ENCODE measurements at regions not wholly inside any gene's neighbourhood (a gene's known extent, or its start where the extent isn't known, plus 50 kb on each side); places are given as distances from the start of the nearest gene placed in this dataset.
A peak's percentile ranks its signal among the peaks of the same experiment; 100 is the strongest.

GRCh38 chr14:57943541-57943940 is 77.6 kb upstream of the SLC35F4 start:
- Histone ChIP-seq H3K4me3 (ENCODE audit: low read length) (no peak overlapping the region), H3K9me3 (replicated peaks; ENCODE audit: control insufficient read depth, low read depth, low read length) (no peaks in the 10 kb centered on the region), H3K36me3 (ENCODE audit: control insufficient read depth, insufficient read depth, low read length) (no peaks in the 10 kb centered on the region), H3K27ac (ENCODE audit: low read length) (no peak overlapping the region), H3K27me3 (ENCODE audit: control insufficient read depth, insufficient read depth, low read length) (no peaks in the 10 kb centered on the region), H3K4me1 (ENCODE audit: control insufficient read depth, insufficient read depth, low read length) (no peaks in the 10 kb centered on the region)
- 27% methylated on average over 3 of the region's 11 CpGs for WGBS (ENCODE audit: insufficient coverage)
- peak; percentile 28 for DNase-seq

DNA sequence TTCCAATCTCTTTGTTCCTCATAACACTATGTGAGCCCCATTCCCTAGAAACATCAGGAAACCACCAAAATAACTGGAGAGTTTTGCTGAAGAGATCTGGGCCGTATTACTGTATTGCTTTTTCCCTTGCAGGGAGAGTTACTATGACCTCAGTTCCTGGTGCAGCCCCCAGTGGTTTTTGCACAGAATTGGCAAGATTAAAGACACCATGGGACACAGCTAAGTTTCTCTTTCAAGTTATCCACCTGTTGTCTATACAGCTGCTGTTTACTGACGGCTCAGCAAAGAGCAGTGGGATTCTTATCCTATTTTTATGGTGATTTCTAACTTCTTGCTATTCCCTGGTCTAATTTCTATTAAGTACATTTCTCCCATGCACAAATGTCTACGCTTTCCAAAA is 77.1 kb upstream of the SLC35F4 start:
- H3K4me3 ChIP-seq (ENCODE audit: low read length) = no peak overlapping the region
- WGBS (ENCODE audit: insufficient coverage) = no CpG with 5 or more reads among the region's 3 CpGs
- no peak for DNase-seq

GRCh38 chr14:57939084-57939483 is 73.2 kb upstream of the SLC35F4 start:
- no peaks in the 10 kb centered on the region for H3K9me3 ChIP-seq (replicated peaks; ENCODE audit: control insufficient read depth, low read depth, low read length)
- no peaks in the 10 kb centered on the region for H3K36me3 ChIP-seq (ENCODE audit: control insufficient read depth, insufficient read depth, low read length)
- H3K4me1 ChIP-seq (ENCODE audit: control insufficient read depth, insufficient read depth, low read length) = no peaks in the 10 kb centered on the region
- H3K4me3 ChIP-seq (ENCODE audit: low read length) = no peak overlapping the region
- peak; percentile 13 for DNase-seq
- no peaks in the 10 kb centered on the region for H3K27me3 ChIP-seq (ENCODE audit: control insufficient read depth, insufficient read depth, low read length)
- H3K27ac ChIP-seq (ENCODE audit: low read length) = no peak overlapping the region
- WGBS (ENCODE audit: insufficient coverage) = 74% methylated on average over 3 of the region's 3 CpGs

More for the DNA sequence above, 77.1 kb upstream of the SLC35F4 start:
- Histone ChIP-seq H3K27me3 (ENCODE audit: control insufficient read depth, insufficient read depth, low read length) (no peaks in the 10 kb centered on the region), H3K4me1 (ENCODE audit: control insufficient read depth, insufficient read depth, low read length) (no peaks in the 10 kb centered on the region), H3K36me3 (ENCODE audit: control insufficient read depth, insufficient read depth, low read length) (no peaks in the 10 kb centered on the region), H3K27ac (ENCODE audit: low read length) (no peak overlapping the region), H3K9me3 (replicated peaks; ENCODE audit: control insufficient read depth, low read depth, low read length) (no peaks in the 10 kb centered on the region)

DNA sequence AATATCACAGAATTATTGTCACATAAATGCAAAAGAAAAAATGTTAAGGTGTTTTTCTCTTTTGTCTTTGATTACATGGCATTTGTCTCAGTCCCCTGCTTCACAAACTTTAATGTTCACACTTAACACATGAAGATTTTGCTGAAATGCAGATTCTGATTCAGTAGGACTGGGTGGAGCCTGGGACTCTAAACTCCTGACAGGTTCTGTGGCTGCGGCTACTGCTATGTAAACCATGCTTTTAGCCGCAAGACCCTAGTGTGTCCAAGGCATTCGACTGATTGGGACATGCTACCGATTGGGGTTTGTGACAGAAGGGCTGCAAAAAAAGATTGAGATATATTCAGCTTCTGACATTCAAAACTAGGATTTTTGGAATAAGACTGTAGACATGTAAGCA is 72.6 kb upstream of the SLC35F4 start:
- DNase-seq = no peak
- Histone ChIP-seq H3K36me3 (ENCODE audit: control insufficient read depth, insufficient read depth, low read length) (no peaks in the 10 kb centered on the region), H3K4me1 (ENCODE audit: control insufficient read depth, insufficient read depth, low read length) (no peaks in the 10 kb centered on the region), H3K27me3 (ENCODE audit: control insufficient read depth, insufficient read depth, low read length) (no peaks in the 10 kb centered on the region), H3K27ac (ENCODE audit: low read length) (no peak overlapping the region), H3K9me3 (replicated peaks; ENCODE audit: control insufficient read depth, low read depth, low read length) (no peaks in the 10 kb centered on the region), H3K4me3 (ENCODE audit: low read length) (no peak overlapping the region)
- 90% methylated on average over 4 of the region's 4 CpGs for WGBS (ENCODE audit: insufficient coverage)

- 60% methylated on average over 1 of the region's 4 CpGs for WGBS (ENCODE audit: insufficient coverage)
- no peaks in the 10 kb centered on the region for H3K4me1 ChIP-seq (ENCODE audit: control insufficient read depth, insufficient read depth, low read length)
- H3K4me3 ChIP-seq (ENCODE audit: low read length) = no peak overlapping the region
- DNase-seq = no peak
- H3K36me3 ChIP-seq (ENCODE audit: control insufficient read depth, insufficient read depth, low read length) = no peaks in the 10 kb centered on the region
- H3K27me3 ChIP-seq (ENCODE audit: control insufficient read depth, insufficient read depth, low read length) = no peaks in the 10 kb centered on the region
- no peaks in the 10 kb centered on the region for H3K9me3 ChIP-seq (replicated peaks; ENCODE audit: control insufficient read depth, low read depth, low read length)
- no peak overlapping the region for H3K27ac ChIP-seq (ENCODE audit: low read length)
Measured at GRCh38 chr14:57937676-57938075, 71.8 kb upstream of the SLC35F4 start.

DNA sequence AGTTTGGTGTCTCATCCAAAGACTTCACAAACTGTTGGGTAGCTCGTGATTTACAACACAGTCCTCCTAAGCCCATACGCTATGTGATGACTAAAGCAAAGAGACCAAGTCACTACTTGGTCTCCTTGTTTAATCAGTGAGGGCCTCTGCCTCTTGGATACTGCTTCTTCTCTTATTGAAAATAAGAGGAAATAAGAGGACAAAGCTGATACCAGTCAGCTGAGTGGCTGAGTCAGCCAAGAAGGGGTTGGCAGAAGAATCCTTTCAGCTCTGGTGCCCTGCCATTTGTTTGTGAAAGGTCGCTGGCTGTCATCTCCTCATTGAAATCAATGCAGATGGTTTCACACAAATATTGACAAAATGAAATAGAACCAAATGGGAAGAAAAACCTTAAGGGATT is 67.5 kb upstream of the SLC35F4 start:
- no peaks in the 10 kb centered on the region for H3K36me3 ChIP-seq (ENCODE audit: control insufficient read depth, insufficient read depth, low read length)
- no peaks in the 10 kb centered on the region for H3K9me3 ChIP-seq (replicated peaks; ENCODE audit: control insufficient read depth, low read depth, low read length)
- no peak for DNase-seq
- H3K4me1 ChIP-seq (ENCODE audit: control insufficient read depth, insufficient read depth, low read length) = no peaks in the 10 kb centered on the region
- H3K4me3 ChIP-seq (ENCODE audit: low read length) = no peak overlapping the region
- no peaks in the 10 kb centered on the region for H3K27me3 ChIP-seq (ENCODE audit: control insufficient read depth, insufficient read depth, low read length)
- H3K27ac ChIP-seq (ENCODE audit: low read length) = no peak overlapping the region
- no CpG with 5 or more reads among the region's 3 CpGs for WGBS (ENCODE audit: insufficient coverage)

DNA sequence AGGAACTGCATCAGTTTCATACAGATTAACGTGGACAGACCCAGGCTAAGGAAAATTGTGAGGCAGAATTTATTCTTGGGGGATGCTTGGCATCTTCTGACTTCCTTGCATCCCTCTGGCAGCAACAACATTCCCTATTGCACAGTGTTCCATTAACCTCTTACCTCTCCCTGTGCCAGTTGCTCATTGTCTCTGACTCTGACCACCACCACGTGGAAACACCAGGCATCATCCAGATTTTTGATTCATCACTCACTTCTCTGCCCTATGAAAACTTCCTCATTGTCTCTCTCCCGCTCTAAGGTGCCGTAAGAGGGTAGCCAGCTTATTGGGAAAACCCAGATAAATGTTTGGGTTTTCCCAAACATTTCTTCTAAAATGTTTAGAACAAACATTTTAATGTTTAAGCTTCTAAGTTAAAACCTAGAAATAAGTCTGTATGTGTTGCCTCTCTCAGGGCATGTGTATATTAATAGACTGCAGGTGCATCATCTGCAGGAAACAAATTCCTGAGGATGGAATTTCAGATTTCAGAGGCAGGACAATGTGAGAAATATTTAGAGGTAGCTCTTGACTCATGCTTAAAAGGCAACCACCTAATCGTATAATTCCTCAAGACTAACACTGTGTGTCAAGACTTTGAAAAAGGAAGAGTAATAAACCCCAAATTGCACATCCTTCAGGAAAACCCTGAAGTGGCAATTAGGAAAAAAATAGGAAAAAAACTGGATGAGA is 64.5 kb upstream of the SLC35F4 start:
- H3K27me3 ChIP-seq (ENCODE audit: control insufficient read depth, insufficient read depth, low read length) = no peaks in the 10 kb centered on the region
- 22% methylated on average over 1 of the region's 5 CpGs for WGBS (ENCODE audit: insufficient coverage)
- DNase-seq = no peak

DNA sequence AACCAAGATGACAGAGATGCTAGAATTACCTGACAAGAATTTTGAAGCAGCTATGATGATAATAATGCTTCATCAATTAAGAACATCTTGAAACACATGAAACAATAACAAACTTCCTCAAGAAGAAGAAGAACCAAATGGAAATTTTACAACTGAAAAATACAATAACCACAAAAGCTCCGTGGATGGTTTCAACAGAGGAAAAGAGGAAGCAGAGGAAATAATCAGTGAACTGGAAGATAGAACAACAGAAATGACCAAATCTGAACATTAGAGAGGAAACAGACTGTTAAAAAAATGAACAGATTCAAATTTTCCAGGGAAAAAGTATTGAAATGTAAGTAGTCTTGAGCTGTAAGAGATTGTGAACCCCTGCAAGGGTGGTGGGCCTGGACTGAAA is 62.8 kb upstream of the SLC35F4 start:
- Histone ChIP-seq H3K27ac (ENCODE audit: low read length) (no peak overlapping the region), H3K9me3 (replicated peaks; ENCODE audit: control insufficient read depth, low read depth, low read length) (no peaks in the 10 kb centered on the region), H3K4me3 (ENCODE audit: low read length) (no peak overlapping the region), H3K36me3 (ENCODE audit: control insufficient read depth, insufficient read depth, low read length) (no peaks in the 10 kb centered on the region), H3K27me3 (ENCODE audit: control insufficient read depth, insufficient read depth, low read length) (no peaks in the 10 kb centered on the region), H3K4me1 (ENCODE audit: control insufficient read depth, insufficient read depth, low read length) (no peaks in the 10 kb centered on the region)
- no peak for DNase-seq
- no CpG with 5 or more reads among the region's 1 CpG for WGBS (ENCODE audit: insufficient coverage)

More for the DNA sequence above, 64.5 kb upstream of the SLC35F4 start:
- Histone ChIP-seq H3K4me3 (ENCODE audit: low read length) (no peak overlapping the region), H3K36me3 (ENCODE audit: control insufficient read depth, insufficient read depth, low read length) (no peaks in the 10 kb centered on the region), H3K9me3 (replicated peaks; ENCODE audit: control insufficient read depth, low read depth, low read length) (no peaks in the 10 kb centered on the region), H3K27ac (ENCODE audit: low read length) (no peak overlapping the region), H3K4me1 (ENCODE audit: control insufficient read depth, insufficient read depth, low read length) (no peaks in the 10 kb centered on the region)

DNA sequence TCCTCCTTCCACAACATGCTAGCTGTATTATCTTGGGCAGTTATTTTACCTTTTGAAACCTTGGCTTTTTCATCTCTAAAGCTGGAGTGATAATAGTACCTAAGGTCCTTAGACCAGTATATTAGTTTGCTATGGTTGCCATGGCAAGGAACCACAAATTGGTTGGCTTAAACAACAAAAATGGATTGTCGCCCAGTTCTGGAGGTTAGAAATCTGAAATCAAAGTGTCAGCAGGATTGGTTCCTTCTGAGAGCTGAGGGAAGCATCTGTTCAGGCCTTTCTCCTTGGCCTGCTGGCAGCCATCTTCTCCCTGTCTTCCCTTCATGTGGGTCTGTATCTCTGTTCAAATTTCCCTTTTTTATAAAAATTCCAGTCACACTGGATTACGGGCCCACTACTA is 55.5 kb upstream of the SLC35F4 start:
- WGBS (ENCODE audit: insufficient coverage) = no CpG with 5 or more reads among the region's 2 CpGs
- DNase-seq = no peak
- no peaks in the 10 kb centered on the region for H3K36me3 ChIP-seq (ENCODE audit: control insufficient read depth, insufficient read depth, low read length)
- H3K27ac ChIP-seq (ENCODE audit: low read length) = no peak overlapping the region
- no peaks in the 10 kb centered on the region for H3K4me1 ChIP-seq (ENCODE audit: control insufficient read depth, insufficient read depth, low read length)
- H3K27me3 ChIP-seq (ENCODE audit: control insufficient read depth, insufficient read depth, low read length) = no peaks in the 10 kb centered on the region
- no peak overlapping the region for H3K4me3 ChIP-seq (ENCODE audit: low read length)
- no peaks in the 10 kb centered on the region for H3K9me3 ChIP-seq (replicated peaks; ENCODE audit: control insufficient read depth, low read depth, low read length)

- Histone ChIP-seq H3K36me3 (ENCODE audit: control insufficient read depth, insufficient read depth, low read length) (no peaks in the 10 kb centered on the region), H3K9me3 (replicated peaks; ENCODE audit: control insufficient read depth, low read depth, low read length) (no peaks in the 10 kb centered on the region), H3K27ac (ENCODE audit: low read length) (no peak overlapping the region), H3K27me3 (ENCODE audit: control insufficient read depth, insufficient read depth, low read length) (no peaks in the 10 kb centered on the region), H3K4me1 (ENCODE audit: control insufficient read depth, insufficient read depth, low read length) (no peaks in the 10 kb centered on the region), H3K4me3 (ENCODE audit: low read length) (no peak overlapping the region)
- DNase-seq = no peak
- no CpG with 5 or more reads among the region's 3 CpGs for WGBS (ENCODE audit: insufficient coverage)
Measured at GRCh38 chr14:57918791-57919190, 52.9 kb upstream of the SLC35F4 start.

All from muscle of leg (tissue), 3 donors.